A549 (cell line): ENCODE measurements at regions not wholly inside any gene's neighbourhood (a gene's known extent, or its start where the extent isn't known, plus 50 kb on each side); places are given as distances from the start of the nearest gene placed in this dataset.

Experiments used
- ATAC-seq, 2 experiments: fragments of 200-7000 bp in 1 of 2; fragments of >200 bp in 1 of 2; cut with Nextera tagmentation in 1 of 2; cut with Tn5 transposase in 1 of 2; 3 replicates each; pipeline versions ENCODE4 v1.8.0 to v1.9.1; 2018 to 2020; ENCODE audit warnings: mild to moderate bottlenecking in 1 of 2, moderate library complexity in 1 of 2
- CTCF ChIA-PET: fragments of 300-600 bp; sonication (Branson Sonifier 250); formaldehyde crosslinking; extraction: SDS; loops from one replicate; lab custom pipeline; 2021; ENCODE audit warnings: antibody characterized with exemption, inconsistent platforms; lab: Yijun Ruan, JAX
- POLR2A ChIA-PET: fragments of 350-600 bp; formaldehyde crosslinking; extraction: SDS; loops from one replicate; lab custom pipeline; 2021; ENCODE audit warnings: antibody characterized with exemption, inconsistent platforms; lab: Yijun Ruan, JAX
- DNase-seq, 2 experiments: peaks; one replicate each; pipeline versions ENCODE4 v3.0.0 to v3.0.0-alpha.2; 2011 to 2016; ENCODE audit warnings: low read depth in 1 of 2, low spot score in 1 of 2
- FAIRE-seq: peaks from 2 replicates; lab custom pipeline; 2011; peaks lifted over from hg19 to GRCh38; lab: Jason Lieb, UNC
- H3K27ac ChIP-seq, 2 experiments: fragments of >200 bp; sonication (Bioruptor Twin); formaldehyde crosslinking; 3 replicates each; pipeline ENCODE4 v1.5.1; 2016 to 2017
- H3K4me1 ChIP-seq: fragments of >200 bp; sonication (Bioruptor Twin); formaldehyde crosslinking; 3 replicates; pipeline ENCODE4 v1.6.1; 2016
- H3K4me2 ChIP-seq: fragments of >200 bp; sonication (Bioruptor Twin); formaldehyde crosslinking; 3 replicates; pipeline ENCODE4 v1.6.1; 2016
- H3K4me3 ChIP-seq: fragments of >200 bp; sonication (Bioruptor Twin); formaldehyde crosslinking; 3 replicates; pipeline ENCODE4 v1.5.1; 2016
- H3K9me3 ChIP-seq: fragments of >200 bp; sonication (Bioruptor Twin); formaldehyde crosslinking; 3 replicates; pipeline ENCODE4 v1.6.1; 2016
- CBX2 ChIP-seq: fragments of 200-600 bp; sonication (generic); IDR thresholded peaks from 2 replicates; pipeline ENCODE4 v1.6.1; 2016; ENCODE audit warnings: low read depth, mild to moderate bottlenecking, borderline replicate concordance
- CBX8 ChIP-seq: fragments of 200-600 bp; sonication (generic); IDR thresholded peaks from 2 replicates; pipeline ENCODE4 v1.6.1; 2016
- CEBPB ChIP-seq, 2 experiments: fragments of >200 bp in 1 of 2; sonication (Bioruptor Twin) in 1 of 2; formaldehyde crosslinking in 1 of 2; IDR thresholded peaks; 2 replicates each; pipeline ENCODE4 v1.6.1; 2012 to 2016
- CHD2 ChIP-seq: fragments of 150-350 bp; IDR thresholded peaks from 2 replicates; pipeline ENCODE4 v1.6.1; 2014; ENCODE audit warnings: low read length; ENCODE audit not compliant: partially characterized antibody
- CHD4 ChIP-seq: fragments of 200-600 bp; sonication (generic); IDR thresholded peaks from 2 replicates; pipeline ENCODE4 v1.6.1; 2016; ENCODE audit warnings: antibody characterized with exemption, mild to moderate bottlenecking, borderline replicate concordance
- EHMT2 ChIP-seq: fragments of 200-600 bp; sonication (generic); IDR thresholded peaks from 2 replicates; pipeline ENCODE4 v1.6.1; 2016; ENCODE audit warnings: antibody characterized with exemption, low read depth, mild to moderate bottlenecking, moderate library complexity
- FOSB ChIP-seq: fragments of 250-450 bp; sonication (Bioruptor Pico); IDR thresholded peaks from 2 replicates; pipeline ENCODE4 v1.5.0; 2020; ENCODE audit warnings: mild to moderate bottlenecking, moderate library complexity
- FOSL2 ChIP-seq, 2 experiments: fragments of 450-650 bp in 1 of 2; fragments of >200 bp in 1 of 2; sonication (Bioruptor Twin) in 1 of 2; formaldehyde crosslinking; IDR thresholded peaks; 2 replicates each; pipeline versions ENCODE4 v1.5.0 to v1.6.1; 2016 to 2020; ENCODE audit warnings: mild to moderate bottlenecking in 1 of 2, moderate library complexity in 1 of 2
- FOXS1 ChIP-seq: fragments of 250-450 bp; sonication (Bioruptor Pico); IDR thresholded peaks from 2 replicates; pipeline ENCODE4 v1.5.0; 2020; ENCODE audit warnings: mild to moderate bottlenecking, moderate library complexity
- HOXA7 ChIP-seq: fragments of 250-450 bp; sonication (Bioruptor Pico); IDR thresholded peaks from 2 replicates; pipeline ENCODE4 v1.5.0; 2020; ENCODE audit warnings: mild to moderate bottlenecking, moderate library complexity
- HOXB13 ChIP-seq: fragments of 250-450 bp; sonication (Bioruptor Pico); IDR thresholded peaks from 2 replicates; pipeline ENCODE4 v1.5.0; 2020; ENCODE audit warnings: low read depth, mild to moderate bottlenecking, moderate library complexity
- JUNB ChIP-seq: fragments of >200 bp; sonication (Bioruptor Twin); formaldehyde crosslinking; IDR thresholded peaks from 2 replicates; pipeline ENCODE4 v1.6.1; 2016
- NFE2L2 ChIP-seq: fragments of 150-350 bp; conservative IDR thresholded peaks from 2 replicates; pipeline ENCODE4 v1.6.1; 2014; ENCODE audit warnings: low read length
- NR3C1 ChIP-seq: fragments of >200 bp; sonication (Bioruptor Twin); formaldehyde crosslinking; IDR thresholded peaks from 3 replicates; pipeline ENCODE4 v1.6.1; 2017
- PHF8 ChIP-seq: fragments of 200-600 bp; sonication (generic); IDR thresholded peaks from 2 replicates; pipeline ENCODE4 v1.6.1; 2016; ENCODE audit warnings: low read depth, mild to moderate bottlenecking, antibody characterized with exemption, moderate library complexity, borderline replicate concordance
- POLR2A ChIP-seq: IDR thresholded peaks from 2 replicates; pipeline ENCODE4 v1.6.1; 2012; ENCODE audit warnings: mild to moderate bottlenecking, low read length
- RFX5 ChIP-seq: fragments of 450-650 bp; IDR thresholded peaks from 2 replicates; pipeline ENCODE4 v1.7.1; 2014; ENCODE audit warnings: antibody characterized with exemption, mild to moderate bottlenecking, moderate library complexity
- ZNF302 ChIP-seq: fragments of 250-450 bp; sonication (Bioruptor Pico); IDR thresholded peaks from 2 replicates; pipeline ENCODE4 v1.9.0; 2021; ENCODE audit warnings: inconsistent platforms, mild to moderate bottlenecking, moderate library complexity
- WGBS: methylation state at CpG from one replicate; pipeline ENCODE4 v1.1.6; 2017; ENCODE audit errors: missing lambda C conversion rate; 5-methylcytosine and 5-hydroxymethylcytosine counted together
- TF ChIP-seq, protein P1 (sequence below): fragments of 450-650 bp; IDR thresholded peaks from 2 replicates; pipeline ENCODE4 v1.6.1; 2014; ENCODE audit warnings: antibody characterized with exemption
- TF ChIP-seq, protein P2 (sequence below): fragments of 250-450 bp; sonication (Bioruptor Pico); IDR thresholded peaks from 2 replicates; pipeline ENCODE4 v1.5.0; 2021; ENCODE audit warnings: mild to moderate bottlenecking, moderate library complexity, borderline replicate concordance
- TF ChIP-seq, protein P3 (sequence below): fragments of >200 bp; sonication (Bioruptor Twin); formaldehyde crosslinking; IDR thresholded peaks from 3 replicates; pipeline ENCODE4 v1.5.1; 2016

DNA sequence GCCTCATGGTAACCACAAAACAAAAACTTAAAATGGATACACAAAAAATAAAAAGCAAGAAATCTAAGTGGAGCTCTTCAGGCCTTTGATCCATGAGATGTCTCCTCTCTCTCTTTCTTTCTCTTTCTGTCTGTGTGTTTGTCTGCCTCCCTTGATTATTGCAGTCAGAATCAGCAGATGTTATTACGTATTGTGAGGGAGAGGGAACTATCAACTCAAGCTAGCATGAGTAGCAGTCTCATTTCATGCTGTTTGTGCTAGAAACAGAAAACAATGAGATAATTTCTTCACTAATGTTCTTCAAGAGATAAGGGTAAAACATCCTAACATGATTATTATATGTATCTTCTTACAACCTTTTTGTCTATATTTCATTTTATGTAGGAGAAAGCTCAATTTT lies 103.7 kb upstream of the PDC start (continued):
- TF ChIP-seq ZNF302 (CRISPR knock-in tag) = no peak
- TF ChIP-seq, protein P1, sequence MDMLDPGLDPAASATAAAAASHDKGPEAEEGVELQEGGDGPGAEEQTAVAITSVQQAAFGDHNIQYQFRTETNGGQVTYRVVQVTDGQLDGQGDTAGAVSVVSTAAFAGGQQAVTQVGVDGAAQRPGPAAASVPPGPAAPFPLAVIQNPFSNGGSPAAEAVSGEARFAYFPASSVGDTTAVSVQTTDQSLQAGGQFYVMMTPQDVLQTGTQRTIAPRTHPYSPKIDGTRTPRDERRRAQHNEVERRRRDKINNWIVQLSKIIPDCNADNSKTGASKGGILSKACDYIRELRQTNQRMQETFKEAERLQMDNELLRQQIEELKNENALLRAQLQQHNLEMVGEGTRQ = no peak

DNA sequence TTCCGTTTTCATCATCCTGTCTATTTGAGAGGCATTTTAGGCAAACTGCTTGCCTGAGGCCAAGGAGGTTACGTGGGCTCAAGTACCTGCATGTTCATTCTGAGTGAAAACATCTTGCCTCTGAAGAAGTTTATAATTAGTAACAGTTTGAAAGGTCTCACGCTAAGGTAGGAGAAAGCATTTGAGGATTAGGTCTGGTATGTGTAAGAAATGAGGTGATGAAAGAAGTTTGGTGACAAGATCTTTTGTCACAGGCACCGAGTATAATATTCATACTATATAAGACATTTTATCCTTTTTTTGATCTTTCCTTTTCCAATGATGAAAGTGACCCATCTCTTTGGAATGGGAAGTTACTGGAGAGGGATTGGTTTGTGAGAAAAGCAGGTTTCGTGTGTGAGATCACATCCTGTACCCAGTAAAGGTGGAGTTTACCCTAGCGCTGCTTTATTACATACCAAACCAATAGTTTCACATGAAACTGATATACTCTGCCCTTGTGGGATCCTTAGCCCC lies 98.7 kb upstream of the PDC start:
- Histone ChIP-seq H3K4me2 (no peak overlapping the region), H3K9me3 (no peaks in the 10 kb centered on the region), H3K27ac (no peak overlapping the region), H3K4me3 (no peak overlapping the region), H3K4me1 (no peaks in the 10 kb centered on the region)
- TF ChIP-seq, protein P1 = no peak
- TF ChIP-seq NR3C1 (no peak), FOSB (no peak), CHD2 (no peak), RFX5 (no peak), POLR2A (no peak), CBX2 (no peak), EHMT2 (no peak), HOXA7 (CRISPR knock-in tag) (no peak), PHF8 (no peak), NFE2L2 (no peak), FOXS1 (CRISPR knock-in tag) (no peak)
- TF ChIP-seq, protein P2, sequence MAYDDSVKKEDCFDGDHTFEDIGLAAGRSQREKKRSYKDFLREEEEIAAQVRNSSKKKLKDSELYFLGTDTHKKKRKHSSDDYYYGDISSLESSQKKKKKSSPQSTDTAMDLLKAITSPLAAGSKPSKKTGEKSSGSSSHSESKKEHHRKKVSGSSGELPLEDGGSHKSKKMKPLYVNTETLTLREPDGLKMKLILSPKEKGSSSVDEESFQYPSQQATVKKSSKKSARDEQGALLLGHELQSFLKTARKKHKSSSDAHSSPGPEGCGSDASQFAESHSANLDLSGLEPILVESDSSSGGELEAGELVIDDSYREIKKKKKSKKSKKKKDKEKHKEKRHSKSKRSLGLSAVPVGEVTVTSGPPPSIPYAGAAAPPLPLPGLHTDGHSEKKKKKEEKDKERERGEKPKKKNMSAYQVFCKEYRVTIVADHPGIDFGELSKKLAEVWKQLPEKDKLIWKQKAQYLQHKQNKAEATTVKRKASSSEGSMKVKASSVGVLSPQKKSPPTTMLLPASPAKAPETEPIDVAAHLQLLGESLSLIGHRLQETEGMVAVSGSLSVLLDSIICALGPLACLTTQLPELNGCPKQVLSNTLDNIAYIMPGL (CRISPR knock-in tag) = no peak
- TF ChIP-seq, protein P3, sequence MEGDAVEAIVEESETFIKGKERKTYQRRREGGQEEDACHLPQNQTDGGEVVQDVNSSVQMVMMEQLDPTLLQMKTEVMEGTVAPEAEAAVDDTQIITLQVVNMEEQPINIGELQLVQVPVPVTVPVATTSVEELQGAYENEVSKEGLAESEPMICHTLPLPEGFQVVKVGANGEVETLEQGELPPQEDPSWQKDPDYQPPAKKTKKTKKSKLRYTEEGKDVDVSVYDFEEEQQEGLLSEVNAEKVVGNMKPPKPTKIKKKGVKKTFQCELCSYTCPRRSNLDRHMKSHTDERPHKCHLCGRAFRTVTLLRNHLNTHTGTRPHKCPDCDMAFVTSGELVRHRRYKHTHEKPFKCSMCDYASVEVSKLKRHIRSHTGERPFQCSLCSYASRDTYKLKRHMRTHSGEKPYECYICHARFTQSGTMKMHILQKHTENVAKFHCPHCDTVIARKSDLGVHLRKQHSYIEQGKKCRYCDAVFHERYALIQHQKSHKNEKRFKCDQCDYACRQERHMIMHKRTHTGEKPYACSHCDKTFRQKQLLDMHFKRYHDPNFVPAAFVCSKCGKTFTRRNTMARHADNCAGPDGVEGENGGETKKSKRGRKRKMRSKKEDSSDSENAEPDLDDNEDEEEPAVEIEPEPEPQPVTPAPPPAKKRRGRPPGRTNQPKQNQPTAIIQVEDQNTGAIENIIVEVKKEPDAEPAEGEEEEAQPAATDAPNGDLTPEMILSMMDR = no peak
- ChIA-PET CTCF (no interaction called here), POLR2A (no interaction called here)
- DNase-seq (no peak), FAIRE-seq (no peak), ATAC-seq (no peak)
- 77% methylated on average over 6 of the region's 6 CpGs for WGBS

DNA sequence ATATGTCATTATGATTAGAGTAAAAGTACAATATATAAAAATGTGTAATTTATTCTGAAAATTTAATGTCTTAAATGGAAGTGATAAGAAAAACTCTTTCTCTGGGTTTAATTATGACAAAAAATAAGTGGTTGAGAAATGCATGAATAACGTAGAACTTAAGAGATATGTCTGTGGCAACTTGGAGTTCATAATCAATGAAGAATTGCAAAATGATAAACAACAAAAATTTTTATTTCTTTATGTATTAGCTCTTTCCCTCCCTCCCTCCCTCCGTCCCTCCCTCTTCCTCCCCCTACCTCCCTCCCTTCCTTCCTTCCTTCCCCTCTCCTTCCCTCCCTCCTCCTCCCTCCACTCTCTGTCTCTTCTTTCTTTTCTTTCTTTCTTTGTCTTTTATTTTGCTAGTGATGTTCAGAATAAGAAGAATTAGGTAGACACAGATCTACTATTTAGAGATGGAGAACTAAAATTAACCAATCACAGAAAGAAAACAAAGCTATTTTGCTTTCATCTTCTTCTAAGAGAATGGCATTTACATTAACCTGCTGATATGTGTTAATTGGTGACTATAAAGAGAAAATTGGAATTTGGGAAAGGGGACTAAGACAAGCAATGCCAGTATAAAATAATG lies 96.3 kb upstream of the PDC start:
- no peaks in the 10 kb centered on the region for H3K9me3 ChIP-seq
- no peak overlapping the region for H3K4me3 ChIP-seq
- DNase-seq (no peak), ATAC-seq (no peak), FAIRE-seq (no peak)
- H3K27ac ChIP-seq = no peak overlapping the region
- TF ChIP-seq HOXB13 (CRISPR knock-in tag) (no peak), CHD4 (no peak), FOSL2 (IDR thresholded peaks at IDR 0.05) (no peak), FOSL2 (CRISPR knock-in tag; IDR thresholded peaks at IDR 0.05) (no peak), PHF8 (no peak), RFX5 (no peak), JUNB (no peak), CEBPB (IDR thresholded peaks at IDR 0.05) (no peak), CBX8 (no peak)
- CTCF ChIA-PET = no interaction called here
- WGBS = 89% methylated on average over 1 of the region's 2 CpGs
- POLR2A ChIA-PET = no interaction called here
- H3K4me1 ChIP-seq = no peaks in the 10 kb centered on the region
- no peak overlapping the region for H3K4me2 ChIP-seq
